ENCODE measurements at regions not wholly inside any gene's neighbourhood (a gene's known extent, or its start where the extent isn't known, plus 50 kb on each side); places are given as distances from the start of the nearest gene placed in this dataset.

DNA sequence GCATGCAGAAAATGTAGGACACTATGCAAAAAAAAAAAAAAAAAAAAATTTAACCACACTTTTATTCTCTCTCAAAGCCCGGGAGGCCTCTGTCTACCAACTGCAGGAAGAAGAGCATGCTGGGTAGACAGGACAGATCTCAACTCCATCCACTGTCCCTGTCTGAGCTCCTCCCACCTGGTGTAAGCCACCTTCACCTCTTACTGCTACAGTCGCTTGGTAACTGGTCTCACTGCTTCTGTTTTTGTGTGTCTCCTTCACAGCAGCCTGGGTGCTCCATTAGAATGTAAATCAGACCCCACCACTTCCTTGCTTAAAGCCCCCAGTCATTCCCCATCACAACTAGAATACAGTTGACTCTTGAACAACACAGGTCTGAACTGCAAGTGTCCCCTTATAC, 115.1 kb upstream of the PROK2 start:
- no peak for TF ChIP-seq POU2F2 (IDR thresholded peaks at IDR 0.05; ENCODE audit: low read depth, low read length)
- no peak for TF ChIP-seq TAF1 (IDR thresholded peaks at IDR 0.05; ENCODE audit: low read depth, low read length)
- no peak for TF ChIP-seq POLR2A (IDR thresholded peaks at IDR 0.05; ENCODE audit: low read depth, low read length)
- TF ChIP-seq SPI1 (IDR thresholded peaks at IDR 0.05; ENCODE audit: low read depth, low read length), result no peak
- no peak for TF ChIP-seq POLR2AphosphoS5 (IDR thresholded peaks at IDR 0.05; ENCODE audit: low read depth, low read length)
- no peak for TF ChIP-seq PAX5 (IDR thresholded peaks at IDR 0.05; ENCODE audit: insufficient read depth, low read length, severe bottlenecking)
- FAIRE-seq, result no peak

DNA sequence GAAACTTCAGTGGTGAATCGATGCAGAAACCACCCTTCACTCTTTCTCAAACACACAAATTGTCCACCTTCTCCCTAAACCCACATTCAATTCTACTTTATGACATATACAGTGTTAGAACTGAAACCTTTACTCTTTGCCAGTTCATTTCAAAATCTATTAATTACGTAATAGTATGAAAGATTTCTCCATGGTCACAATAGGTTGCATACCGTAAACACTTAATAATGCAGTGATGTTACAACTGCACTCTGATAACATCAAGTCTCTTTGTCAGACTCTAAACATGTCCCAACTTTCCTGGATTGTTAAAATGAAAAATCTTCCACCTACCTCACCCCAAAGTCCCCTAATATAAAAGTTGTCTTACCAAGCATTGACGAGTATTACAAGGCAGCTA, 111.8 kb upstream of the PROK2 start:
- TF ChIP-seq POLR2A (IDR thresholded peaks at IDR 0.05; ENCODE audit: low read depth, low read length), result no peak
- no peak for TF ChIP-seq SPI1 (IDR thresholded peaks at IDR 0.05; ENCODE audit: low read depth, low read length)
- no peak for TF ChIP-seq POLR2AphosphoS5 (IDR thresholded peaks at IDR 0.05; ENCODE audit: low read depth, low read length)
- no peak for TF ChIP-seq POU2F2 (IDR thresholded peaks at IDR 0.05; ENCODE audit: low read depth, low read length)
- TF ChIP-seq TAF1 (IDR thresholded peaks at IDR 0.05; ENCODE audit: low read depth, low read length), result no peak

More for the DNA sequence above, 115.1 kb upstream of the PROK2 start:
- DNase-seq (ENCODE audit: insufficient read length, low spot score), result no peak

DNA sequence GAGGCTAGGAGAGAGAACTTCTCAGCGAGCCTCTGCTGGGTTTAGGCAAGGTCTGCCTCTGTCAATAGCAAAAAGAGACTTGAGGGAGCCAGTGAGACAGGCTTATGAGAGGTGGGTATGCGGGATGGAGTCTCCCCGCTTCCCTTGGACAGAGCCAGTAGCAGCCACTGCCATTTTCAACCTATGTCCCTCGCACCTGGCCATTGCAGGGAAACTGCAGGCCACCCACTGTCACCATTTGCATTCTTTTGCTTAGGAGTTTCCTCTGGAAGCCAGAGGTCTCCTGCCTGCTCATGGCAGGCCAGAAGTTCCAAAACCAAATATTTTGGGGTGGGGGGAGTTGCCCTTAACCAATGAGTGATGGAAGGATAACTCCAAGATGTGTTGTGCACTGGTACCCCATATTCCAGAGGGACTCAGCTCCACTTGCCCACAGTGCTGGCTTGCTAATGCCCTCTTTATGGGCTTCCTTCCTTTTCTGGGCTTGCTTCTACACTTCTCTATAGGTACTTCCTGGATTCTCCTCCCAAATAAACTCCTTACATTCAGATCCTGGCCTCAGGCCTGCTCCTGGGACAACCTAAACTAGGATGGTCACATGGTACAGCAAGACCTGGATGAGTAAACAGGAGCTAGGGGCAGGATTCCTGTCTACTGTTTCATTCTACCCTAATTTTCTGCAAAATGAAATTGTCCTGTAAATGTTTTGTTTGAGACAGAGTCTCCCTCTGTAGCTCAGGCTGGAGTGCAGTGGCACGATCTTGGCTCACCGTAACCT, 108.9 kb upstream of the PROK2 start:
- TF ChIP-seq POU2F2 (IDR thresholded peaks at IDR 0.05; ENCODE audit: low read depth, low read length), result no peak
- no peak for TF ChIP-seq POLR2AphosphoS5 (IDR thresholded peaks at IDR 0.05; ENCODE audit: low read depth, low read length)
- no peak for TF ChIP-seq PAX5 (IDR thresholded peaks at IDR 0.05; ENCODE audit: insufficient read depth, low read length, severe bottlenecking)
- TF ChIP-seq POLR2A (IDR thresholded peaks at IDR 0.05; ENCODE audit: low read depth, low read length), result no peak
- TF ChIP-seq SPI1 (IDR thresholded peaks at IDR 0.05; ENCODE audit: low read depth, low read length), result no peak
- DNase-seq (ENCODE audit: insufficient read length, low spot score), result no peak
- no peak for FAIRE-seq

More for the DNA sequence above, 111.8 kb upstream of the PROK2 start:
- FAIRE-seq (no peak), DNase-seq (ENCODE audit: insufficient read length, low spot score) (no peak)

DNA sequence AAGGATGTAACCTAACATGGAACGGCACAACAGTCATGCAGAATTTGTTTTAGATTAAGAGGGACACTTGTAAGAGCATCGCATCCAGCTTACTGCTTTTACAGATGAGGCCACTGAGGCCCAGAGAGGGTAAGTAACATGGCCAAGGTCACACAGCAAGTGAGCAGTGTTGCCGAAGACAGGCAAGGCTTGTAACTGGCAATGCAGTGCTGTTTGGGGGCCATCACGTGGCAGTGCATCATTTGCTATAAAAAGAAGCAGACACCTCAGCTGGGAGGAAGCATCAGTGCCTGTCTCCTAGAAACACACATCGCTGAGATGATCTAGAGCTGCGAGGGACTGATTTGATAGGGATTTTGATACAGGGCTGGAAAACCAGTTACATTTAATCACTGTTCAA, 108.2 kb upstream of the PROK2 start:
- DNase-seq (ENCODE audit: insufficient read length, low spot score), result no peak
- FAIRE-seq, result no peak
- TF ChIP-seq POU2F2 (IDR thresholded peaks at IDR 0.05; ENCODE audit: low read depth, low read length) (no peak), SPI1 (IDR thresholded peaks at IDR 0.05; ENCODE audit: low read depth, low read length) (no peak), POLR2A (IDR thresholded peaks at IDR 0.05; ENCODE audit: low read depth, low read length) (no peak), PAX5 (IDR thresholded peaks at IDR 0.05; ENCODE audit: insufficient read depth, low read length, severe bottlenecking) (no peak), POLR2AphosphoS5 (IDR thresholded peaks at IDR 0.05; ENCODE audit: low read depth, low read length) (no peak), TAF1 (IDR thresholded peaks at IDR 0.05; ENCODE audit: low read depth, low read length) (no peak)

DNA sequence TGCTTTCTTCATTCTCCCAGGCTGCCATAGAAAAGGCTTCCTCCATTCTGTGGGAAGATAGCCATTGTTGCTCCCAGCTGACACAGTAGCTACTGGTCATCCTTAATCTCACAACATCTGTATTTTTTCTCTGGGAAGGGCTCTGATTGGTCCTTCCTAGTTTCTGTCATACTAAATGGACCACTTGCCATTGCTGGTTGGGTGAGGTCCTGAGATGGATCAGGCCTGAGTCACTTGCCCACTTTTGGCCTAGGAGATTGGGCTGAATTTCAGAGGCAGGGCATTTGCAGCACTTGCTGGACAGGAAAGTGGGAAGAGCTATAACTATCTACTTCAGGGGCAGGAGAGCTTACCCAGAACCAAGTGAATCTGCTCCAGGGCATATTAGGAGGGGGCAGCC, 106.5 kb upstream of the PROK2 start:
- TF ChIP-seq POLR2A (IDR thresholded peaks at IDR 0.05; ENCODE audit: low read depth, low read length), result no peak
- no peak for TF ChIP-seq PAX5 (IDR thresholded peaks at IDR 0.05; ENCODE audit: insufficient read depth, low read length, severe bottlenecking)
- TF ChIP-seq SPI1 (IDR thresholded peaks at IDR 0.05; ENCODE audit: low read depth, low read length), result no peak
- TF ChIP-seq TAF1 (IDR thresholded peaks at IDR 0.05; ENCODE audit: low read depth, low read length), result no peak
- TF ChIP-seq POLR2AphosphoS5 (IDR thresholded peaks at IDR 0.05; ENCODE audit: low read depth, low read length), result no peak
- TF ChIP-seq POU2F2 (IDR thresholded peaks at IDR 0.05; ENCODE audit: low read depth, low read length), result no peak
- FAIRE-seq, result no peak
- no peak for DNase-seq (ENCODE audit: insufficient read length, low spot score)

DNA sequence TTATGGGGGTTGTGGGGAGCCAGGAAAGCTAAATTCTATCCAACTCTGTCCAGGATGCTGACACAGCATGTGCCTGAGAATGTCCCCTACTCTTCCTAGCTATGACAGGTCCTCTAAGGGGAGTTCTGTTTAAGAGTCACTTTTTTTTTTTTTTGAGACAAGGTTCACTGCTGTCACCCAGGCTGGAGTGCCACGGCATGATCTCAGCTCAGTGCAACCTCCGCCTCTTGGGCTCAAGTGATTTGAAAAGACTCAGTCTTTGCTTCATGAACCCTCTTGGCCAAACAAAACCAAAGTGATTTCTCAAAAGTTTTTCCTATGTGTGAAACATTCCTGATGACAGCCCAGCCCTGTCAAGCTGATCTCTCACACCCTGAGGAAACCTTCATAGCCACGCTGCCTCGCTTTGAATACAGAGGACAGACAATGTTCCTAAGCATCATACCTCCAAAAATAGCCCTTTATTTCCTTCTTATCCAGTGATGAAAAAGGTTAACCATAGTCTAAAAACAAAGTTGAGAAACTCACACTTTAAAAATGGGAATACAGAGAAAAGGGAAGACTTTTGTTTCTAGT, 105.5 kb upstream of the PROK2 start:
- DNase-seq (ENCODE audit: insufficient read length, low spot score) (no peak), FAIRE-seq (no peak)
- no peak for TF ChIP-seq POU2F2 (IDR thresholded peaks at IDR 0.05; ENCODE audit: low read depth, low read length)
- TF ChIP-seq POLR2AphosphoS5 (IDR thresholded peaks at IDR 0.05; ENCODE audit: low read depth, low read length), result no peak
- no peak for TF ChIP-seq POLR2A (IDR thresholded peaks at IDR 0.05; ENCODE audit: low read depth, low read length)
- TF ChIP-seq PAX5 (IDR thresholded peaks at IDR 0.05; ENCODE audit: insufficient read depth, low read length, severe bottlenecking), result no peak
- no peak for TF ChIP-seq SPI1 (IDR thresholded peaks at IDR 0.05; ENCODE audit: low read depth, low read length)
- no peak for TF ChIP-seq TAF1 (IDR thresholded peaks at IDR 0.05; ENCODE audit: low read depth, low read length)

DNA sequence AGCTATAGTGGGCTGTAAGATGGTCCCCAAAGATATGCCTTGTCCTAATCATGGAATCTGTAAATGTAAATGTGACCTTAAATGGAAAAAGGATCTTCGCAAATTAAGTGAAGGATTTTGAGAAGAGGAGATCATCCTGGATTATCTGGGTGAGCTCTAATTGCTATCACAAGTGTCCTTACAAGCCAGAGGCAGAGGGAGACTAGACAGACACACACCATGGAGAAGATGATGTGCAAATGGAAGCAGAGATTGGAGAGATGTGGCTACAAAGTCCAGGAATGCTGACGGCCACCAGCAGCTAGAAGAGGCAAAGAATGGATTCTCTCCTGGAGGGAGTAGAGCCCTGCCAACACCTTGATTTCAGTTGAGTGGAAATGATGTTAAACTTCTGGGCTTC, 102.3 kb upstream of the PROK2 start:
- no peak for FAIRE-seq
- TF ChIP-seq POU2F2 (IDR thresholded peaks at IDR 0.05; ENCODE audit: low read depth, low read length) (no peak), POLR2AphosphoS5 (IDR thresholded peaks at IDR 0.05; ENCODE audit: low read depth, low read length) (no peak), SPI1 (IDR thresholded peaks at IDR 0.05; ENCODE audit: low read depth, low read length) (no peak), POLR2A (IDR thresholded peaks at IDR 0.05; ENCODE audit: low read depth, low read length) (no peak), TAF1 (IDR thresholded peaks at IDR 0.05; ENCODE audit: low read depth, low read length) (no peak), PAX5 (IDR thresholded peaks at IDR 0.05; ENCODE audit: insufficient read depth, low read length, severe bottlenecking) (no peak)
- DNase-seq (ENCODE audit: insufficient read length, low spot score), result no peak

DNA sequence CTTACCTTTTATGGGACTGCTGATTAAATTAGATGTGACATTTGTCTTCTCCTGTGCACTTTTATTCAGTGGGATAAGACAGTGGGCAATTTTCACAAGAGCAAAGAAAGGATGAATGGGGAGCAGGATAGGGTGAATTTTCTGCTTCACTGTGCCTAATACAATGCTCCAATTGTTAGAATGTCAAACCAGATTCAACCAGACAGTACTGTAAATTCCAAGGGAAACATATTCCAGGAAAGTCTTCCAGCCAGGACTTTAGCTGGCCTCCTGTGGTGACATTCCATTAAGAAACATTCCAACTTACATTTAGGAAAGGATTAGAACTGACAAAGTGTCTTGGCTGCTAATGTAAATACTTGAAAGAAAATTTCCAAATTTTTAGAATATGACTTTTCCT, 100.1 kb upstream of the PROK2 start:
- no peak for DNase-seq (ENCODE audit: insufficient read length, low spot score)
- no peak for TF ChIP-seq POLR2AphosphoS5 (IDR thresholded peaks at IDR 0.05; ENCODE audit: low read depth, low read length)
- no peak for TF ChIP-seq PAX5 (IDR thresholded peaks at IDR 0.05; ENCODE audit: insufficient read depth, low read length, severe bottlenecking)
- no peak for TF ChIP-seq POU2F2 (IDR thresholded peaks at IDR 0.05; ENCODE audit: low read depth, low read length)
- no peak for TF ChIP-seq POLR2A (IDR thresholded peaks at IDR 0.05; ENCODE audit: low read depth, low read length)
- TF ChIP-seq SPI1 (IDR thresholded peaks at IDR 0.05; ENCODE audit: low read depth, low read length), result no peak
- no peak for TF ChIP-seq TAF1 (IDR thresholded peaks at IDR 0.05; ENCODE audit: low read depth, low read length)
- no peak for FAIRE-seq

DNA sequence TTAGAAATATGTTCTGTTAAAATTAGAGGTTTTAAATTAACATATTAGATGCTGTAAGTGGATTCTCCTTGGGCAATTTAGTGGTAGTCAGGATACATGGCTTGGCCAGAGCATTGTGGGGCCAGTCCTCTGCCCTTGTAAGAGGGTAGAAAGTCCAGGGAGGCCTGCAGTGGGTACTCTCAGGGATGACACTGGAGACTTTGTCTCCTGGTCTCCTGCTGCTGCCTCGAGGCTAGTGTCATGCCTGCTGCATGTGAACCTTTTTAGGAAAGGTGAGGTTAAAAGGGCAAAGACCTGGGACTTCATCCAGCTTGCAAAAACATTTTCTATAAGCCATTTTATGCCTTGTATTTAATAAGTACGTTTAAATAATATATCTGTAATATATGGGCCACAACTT, 96.8 kb upstream of the PROK2 start:
- FAIRE-seq, result no peak
- no peak for TF ChIP-seq TAF1 (IDR thresholded peaks at IDR 0.05; ENCODE audit: low read depth, low read length)
- no peak for TF ChIP-seq POU2F2 (IDR thresholded peaks at IDR 0.05; ENCODE audit: low read depth, low read length)
- TF ChIP-seq POLR2A (IDR thresholded peaks at IDR 0.05; ENCODE audit: low read depth, low read length), result no peak
- no peak for TF ChIP-seq SPI1 (IDR thresholded peaks at IDR 0.05; ENCODE audit: low read depth, low read length)
- no peak for TF ChIP-seq POLR2AphosphoS5 (IDR thresholded peaks at IDR 0.05; ENCODE audit: low read depth, low read length)
- no peak for DNase-seq (ENCODE audit: insufficient read length, low spot score)

Measured in GM12891 (cell line).